ENCODE measurements at regions not wholly inside any gene's neighbourhood (a gene's known extent, or its start where the extent isn't known, plus 50 kb on each side); places are given as distances from the start of the nearest gene placed in this dataset.
A peak's percentile ranks its signal among the peaks of the same experiment; 100 is the strongest.

- Mint-ChIP-seq H3K27me3 (no peaks in the 10 kb centered on the region), H3K9me3 (peaks cover 3% of the 10 kb centered on the region), H3K4me1 (peaks cover 30% of the 10 kb centered on the region), H3K36me3 (peaks cover 9% of the 10 kb centered on the region), H3K27ac (peak overlapping the region; percentile 99), H3K4me3 (peak overlapping the region; percentile 90)
- peak; percentile 74 for DNase-seq
Observed at GRCh38 chrX:40175511-40176350, 78.0 kb upstream of the BCOR start.

GRCh38 chrX:40174854-40175510, 77.2 kb upstream of the BCOR start:
- H3K27me3 Mint-ChIP-seq: no peaks in the 10 kb centered on the region
- H3K9me3 Mint-ChIP-seq: peaks cover 2% of the 10 kb centered on the region
- peak overlapping the region; percentile 90 for H3K4me3 Mint-ChIP-seq
- H3K36me3 Mint-ChIP-seq: peaks cover 9% of the 10 kb centered on the region
- DNase-seq: peak; percentile 66
- H3K27ac Mint-ChIP-seq: peak overlapping the region; percentile 99
- H3K4me1 Mint-ChIP-seq: peaks cover 36% of the 10 kb centered on the region

DNA sequence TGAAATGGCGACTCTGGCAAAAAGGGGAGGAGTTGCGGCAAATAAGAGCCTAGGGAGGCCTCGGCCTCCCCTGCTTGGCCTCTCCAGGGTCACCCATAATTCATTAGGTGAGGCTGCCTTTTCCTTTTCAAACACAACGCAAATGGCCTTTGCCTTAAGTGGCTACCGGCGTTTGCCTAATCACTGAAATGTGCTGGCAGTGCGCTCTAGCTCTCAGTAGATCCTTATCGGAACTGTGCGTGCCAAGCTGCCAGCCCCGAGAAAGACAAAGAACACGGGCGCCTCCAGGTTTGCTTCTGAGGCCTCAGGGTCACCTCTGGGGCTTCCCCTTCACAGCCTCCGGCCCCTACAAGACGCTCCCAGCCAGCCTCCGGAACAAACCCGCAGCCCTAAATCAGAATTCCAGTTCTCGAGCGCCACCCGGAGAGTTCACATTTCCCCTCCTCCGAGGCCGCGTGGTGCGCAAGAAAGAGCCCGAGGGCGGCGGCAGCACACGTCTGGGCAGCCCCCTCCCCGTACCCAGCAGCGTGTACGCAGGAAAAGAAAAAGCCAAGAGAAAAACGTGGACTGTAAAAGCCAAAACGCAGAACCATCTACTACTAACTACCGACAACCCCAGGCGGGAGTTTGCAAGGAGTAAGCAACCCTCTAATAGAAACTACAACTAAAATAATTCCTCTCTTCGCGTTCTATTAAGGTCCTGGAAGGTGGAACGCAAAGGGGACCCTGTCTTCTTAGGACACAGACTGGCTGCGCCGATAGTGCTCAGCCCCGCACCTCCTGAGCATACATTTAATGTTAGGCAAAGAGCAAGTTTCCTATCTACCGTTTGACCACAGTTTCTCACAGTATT, 76.5 kb upstream of the BCOR start:
- no peaks in the 10 kb centered on the region for H3K27me3 Mint-ChIP-seq
- H3K36me3 Mint-ChIP-seq: peaks cover 7% of the 10 kb centered on the region
- peak overlapping the region; percentile 99 for H3K27ac Mint-ChIP-seq
- H3K4me1 Mint-ChIP-seq: peaks cover 39% of the 10 kb centered on the region
- no peaks in the 10 kb centered on the region for H3K9me3 Mint-ChIP-seq
- peak; percentile 70 for DNase-seq
- peak overlapping the region; percentile 90 for H3K4me3 Mint-ChIP-seq

- H3K27me3 Mint-ChIP-seq: no peaks in the 10 kb centered on the region
- H3K4me1 Mint-ChIP-seq: peaks cover 41% of the 10 kb centered on the region
- H3K4me3 Mint-ChIP-seq: peak overlapping the region; percentile 90
- peak overlapping the region; percentile 99 for H3K27ac Mint-ChIP-seq
- DNase-seq: no peak
- no peaks in the 10 kb centered on the region for H3K9me3 Mint-ChIP-seq
- peaks cover 7% of the 10 kb centered on the region for H3K36me3 Mint-ChIP-seq
Observed at GRCh38 chrX:40173143-40174000, 75.6 kb upstream of the BCOR start.

DNA sequence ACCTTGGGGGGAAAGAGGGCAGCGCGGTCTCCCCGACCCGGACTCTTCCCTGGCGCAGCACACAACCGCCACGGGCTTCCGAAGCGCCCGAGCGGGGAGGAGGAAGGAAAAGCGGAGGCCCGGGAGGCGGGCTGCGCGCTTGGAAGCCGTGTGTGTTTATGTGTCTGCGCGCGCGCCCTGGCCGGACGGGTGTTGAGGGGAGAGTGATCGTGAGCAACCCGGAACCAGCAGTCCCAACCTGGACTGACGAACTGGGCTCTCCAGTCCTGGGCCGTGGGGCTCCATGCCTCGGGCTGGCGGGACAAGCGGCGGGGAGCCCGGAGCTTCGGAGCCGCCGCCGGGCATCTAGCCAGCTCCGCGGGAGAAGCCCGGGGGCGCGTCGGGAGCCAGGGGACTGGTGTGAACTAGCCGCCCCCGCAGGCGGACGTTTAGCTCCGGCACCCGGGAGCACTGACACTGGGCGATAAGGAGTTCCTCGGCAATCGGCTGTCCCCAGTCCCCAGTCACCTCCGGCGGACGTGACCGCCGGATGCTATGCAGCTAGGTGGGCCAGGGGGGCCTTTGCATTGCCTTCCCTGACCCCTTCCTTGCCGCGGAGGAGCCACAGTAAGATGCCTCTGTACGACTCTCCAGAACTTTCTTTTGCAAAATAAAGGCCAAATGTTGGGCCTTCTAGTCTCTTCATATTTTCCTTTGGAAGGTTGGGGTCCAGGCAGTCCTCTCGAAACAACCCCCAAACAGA, 74.8 kb upstream of the BCOR start:
- Mint-ChIP-seq H3K27me3 (no peaks in the 10 kb centered on the region), H3K27ac (peak overlapping the region; percentile 99), H3K9me3 (no peaks in the 10 kb centered on the region), H3K4me3 (peak overlapping the region; percentile 90), H3K4me1 (peaks cover 41% of the 10 kb centered on the region), H3K36me3 (peaks cover 7% of the 10 kb centered on the region)
- DNase-seq: peak; percentile 36

- Mint-ChIP-seq H3K36me3 (peaks cover 4% of the 10 kb centered on the region), H3K4me1 (peaks cover 43% of the 10 kb centered on the region)
- DNase-seq: peak; percentile 53
Observed at GRCh38 chrX:40171513-40172400, 74.0 kb upstream of the BCOR start.

DNA sequence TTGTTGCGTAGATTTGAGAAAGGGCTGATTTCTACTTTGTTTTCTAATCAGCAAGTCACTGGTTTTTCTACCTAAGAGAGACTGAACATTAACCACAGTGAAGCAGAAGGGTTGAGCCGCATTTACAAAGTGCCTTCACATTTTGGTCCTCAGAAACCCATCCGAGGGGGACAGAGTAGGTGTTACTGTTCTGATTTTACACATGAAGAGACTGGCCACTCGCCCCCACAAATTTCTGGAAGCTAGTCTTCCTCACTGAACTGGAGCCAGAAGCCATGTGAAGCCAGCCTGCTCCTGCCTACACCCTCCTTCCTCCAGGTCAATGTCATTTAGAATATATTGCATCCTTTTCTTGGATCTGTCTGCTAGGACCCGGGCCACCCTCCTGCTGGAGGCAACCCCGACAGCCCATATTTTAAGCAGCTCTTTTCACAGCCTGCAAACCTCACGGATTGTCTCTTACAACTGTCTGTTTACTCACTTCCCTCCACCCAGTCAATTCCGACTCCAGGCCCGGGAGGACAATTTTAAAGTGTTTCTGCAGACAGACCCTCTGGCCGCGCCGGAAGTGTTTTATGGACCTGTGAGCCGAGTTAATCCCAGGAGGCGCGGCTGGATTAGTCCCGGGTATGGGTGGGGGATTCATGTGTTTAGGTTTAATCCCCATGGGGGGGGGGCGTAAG, 73.2 kb upstream of the BCOR start:
- no peak for DNase-seq
- H3K4me3 Mint-ChIP-seq: peak overlapping the region; percentile 90
- peaks cover 8% of the 10 kb centered on the region for H3K36me3 Mint-ChIP-seq
- H3K27ac Mint-ChIP-seq: peak overlapping the region; percentile 99
- H3K9me3 Mint-ChIP-seq: no peaks in the 10 kb centered on the region
- H3K4me1 Mint-ChIP-seq: peaks cover 45% of the 10 kb centered on the region
- H3K27me3 Mint-ChIP-seq: no peaks in the 10 kb centered on the region

More at GRCh38 chrX:40171513-40172400, 74.0 kb upstream of the BCOR start:
- no peaks in the 10 kb centered on the region for H3K27me3 Mint-ChIP-seq
- peak overlapping the region; percentile 90 for H3K4me3 Mint-ChIP-seq
- H3K9me3 Mint-ChIP-seq: no peaks in the 10 kb centered on the region
- H3K27ac Mint-ChIP-seq: peak overlapping the region; percentile 99

DNA sequence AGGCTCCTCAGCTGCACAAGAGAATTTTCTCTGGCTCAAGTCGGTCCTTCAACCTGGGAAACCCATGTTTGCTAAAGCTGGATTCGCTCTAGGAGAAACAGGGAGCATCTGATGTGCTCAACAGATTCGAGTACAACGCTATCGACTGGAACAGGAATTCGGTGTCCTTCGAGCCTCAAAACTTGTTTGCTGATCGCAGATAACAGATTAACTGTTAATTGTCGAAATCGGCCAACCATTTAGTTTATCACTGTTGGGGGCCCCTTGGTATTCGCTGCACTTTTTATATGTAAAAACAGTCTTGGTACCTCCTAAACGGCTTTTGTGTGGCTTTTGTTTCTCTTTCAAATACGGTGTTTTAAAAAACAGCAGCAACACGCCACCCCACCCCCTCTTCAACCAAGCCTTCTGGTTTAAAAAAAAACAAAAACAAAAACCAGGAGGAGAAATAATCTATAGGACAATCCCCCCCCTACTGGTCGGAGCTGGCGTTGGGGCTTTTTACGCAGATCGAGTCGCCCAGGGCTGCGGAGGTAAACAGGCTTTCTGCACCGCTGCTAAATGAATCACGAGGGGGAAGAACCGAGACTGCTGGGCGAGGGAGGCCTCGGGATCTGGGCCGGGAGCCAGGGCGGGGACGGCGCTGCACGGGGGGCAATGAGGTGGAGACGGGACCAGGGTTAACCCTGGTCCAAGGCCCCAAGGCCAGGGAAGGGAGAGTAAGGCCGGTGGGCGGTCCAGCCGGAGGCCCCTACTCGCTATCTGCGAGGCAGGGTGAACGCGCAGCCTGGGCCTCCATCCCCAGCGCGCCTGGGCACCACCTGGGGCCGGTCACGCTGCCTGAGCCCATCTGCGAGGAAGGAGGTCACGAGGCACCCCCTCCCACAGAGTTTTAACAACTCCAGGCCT, 71.7 kb upstream of the BCOR start:
- peak; percentile 75 for DNase-seq
- Mint-ChIP-seq H3K4me1 (peaks cover 41% of the 10 kb centered on the region), H3K9me3 (no peaks in the 10 kb centered on the region), H3K27ac (peak overlapping the region; percentile 99), H3K4me3 (peak overlapping the region; percentile 90), H3K27me3 (no peaks in the 10 kb centered on the region), H3K36me3 (peaks cover 8% of the 10 kb centered on the region)

DNA sequence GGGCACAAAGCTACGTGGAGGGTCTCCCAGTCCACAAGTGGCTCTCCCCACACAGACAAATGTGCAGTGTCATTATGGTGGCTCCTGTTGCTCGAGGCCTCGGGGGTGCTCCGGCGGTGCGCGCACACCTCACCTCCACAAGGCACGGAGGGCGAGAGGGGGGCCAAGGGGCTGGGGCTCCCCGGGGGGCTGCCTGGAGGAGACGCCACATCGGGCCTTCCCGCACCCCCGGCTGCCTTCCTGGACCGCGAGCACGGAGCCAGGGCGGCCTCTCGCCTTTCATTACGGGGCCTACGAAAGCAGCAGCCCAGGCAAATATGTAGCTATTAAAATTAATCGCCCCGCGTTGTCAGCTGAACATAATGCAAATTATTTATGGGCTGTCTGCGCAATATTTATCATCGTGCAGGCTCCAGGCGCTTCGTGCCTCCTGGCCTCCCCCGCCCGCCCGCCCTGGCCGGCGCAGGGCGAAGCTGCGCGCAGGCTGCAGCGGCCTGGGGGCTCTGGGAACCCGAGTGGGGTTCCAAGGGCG, 70.8 kb upstream of the BCOR start:
- no peaks in the 10 kb centered on the region for H3K27me3 Mint-ChIP-seq
- no peak for DNase-seq
- H3K27ac Mint-ChIP-seq: peak overlapping the region; percentile 82
- H3K9me3 Mint-ChIP-seq: no peaks in the 10 kb centered on the region
- peaks cover 8% of the 10 kb centered on the region for H3K36me3 Mint-ChIP-seq
- H3K4me3 Mint-ChIP-seq: peak overlapping the region; percentile 76
- peaks cover 35% of the 10 kb centered on the region for H3K4me1 Mint-ChIP-seq

DNA sequence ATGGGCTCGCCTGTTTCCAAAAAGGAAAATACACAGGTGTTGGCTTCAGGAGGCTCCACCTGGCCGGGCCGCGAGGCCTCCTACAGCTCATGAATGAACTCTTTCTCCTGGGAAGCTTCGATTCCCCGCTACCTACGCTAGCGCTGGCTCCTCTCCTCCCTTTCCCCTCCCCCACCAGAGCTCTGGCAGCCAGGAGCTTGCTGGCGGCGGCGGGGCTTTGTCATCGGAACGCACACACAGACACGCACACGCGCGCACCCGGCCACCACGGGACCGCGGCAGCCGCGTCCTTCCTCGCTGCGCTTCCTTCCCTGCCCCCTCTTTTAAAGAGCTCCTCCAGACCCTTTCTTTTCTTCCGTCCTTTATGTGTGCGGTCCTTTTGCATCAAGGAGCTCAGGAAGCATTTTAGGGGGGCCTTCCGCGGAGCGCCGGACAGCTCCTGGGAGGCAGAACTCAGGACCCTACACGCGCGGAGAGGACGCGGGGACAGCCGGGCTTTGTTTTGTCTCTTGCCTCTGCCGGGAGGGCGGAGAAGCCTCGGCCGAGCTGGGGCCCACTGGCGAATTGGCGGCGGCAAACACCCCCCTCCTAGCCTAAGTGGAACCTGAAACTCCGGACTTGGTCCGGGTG, 70.2 kb upstream of the BCOR start:
- Mint-ChIP-seq H3K27ac (peak overlapping the region; percentile 82), H3K9me3 (no peaks in the 10 kb centered on the region), H3K4me3 (peak overlapping the region; percentile 76), H3K27me3 (no peaks in the 10 kb centered on the region), H3K4me1 (peaks cover 32% of the 10 kb centered on the region), H3K36me3 (peaks cover 6% of the 10 kb centered on the region)
- no peak for DNase-seq

DNA sequence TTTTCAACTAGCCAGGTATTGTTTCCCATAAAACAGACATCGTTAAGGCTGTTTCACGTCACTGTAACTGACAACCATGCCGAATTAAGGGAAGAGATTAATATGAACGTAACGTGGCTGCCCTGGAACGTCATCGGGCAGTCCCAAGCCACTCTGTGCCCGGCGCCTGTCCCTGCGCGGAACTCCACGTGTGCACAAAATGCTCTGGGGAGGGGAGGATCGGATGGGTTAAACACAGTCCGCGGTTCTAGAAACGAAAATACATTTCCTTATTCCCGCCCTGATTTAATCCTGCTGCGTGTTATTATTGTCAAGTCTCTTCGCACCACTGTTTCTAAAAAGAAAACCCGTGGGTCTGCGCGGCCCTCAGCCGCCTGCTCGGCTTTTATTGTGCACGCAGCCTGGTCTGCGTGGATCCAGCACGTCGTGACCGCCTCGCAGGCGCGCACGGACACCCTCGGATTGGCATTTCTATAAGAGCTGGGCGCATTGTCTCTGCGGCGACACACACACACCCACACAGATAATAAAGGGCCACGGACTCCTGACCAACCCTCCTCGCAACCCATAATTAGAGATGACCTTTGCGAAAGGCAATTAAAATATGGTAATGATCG, 69.6 kb upstream of the BCOR start:
- Mint-ChIP-seq H3K27ac (peak overlapping the region; percentile 82), H3K27me3 (no peaks in the 10 kb centered on the region), H3K9me3 (no peaks in the 10 kb centered on the region), H3K4me1 (peaks cover 31% of the 10 kb centered on the region), H3K36me3 (peaks cover 7% of the 10 kb centered on the region), H3K4me3 (peak overlapping the region; percentile 76)
- no peak for DNase-seq
